Activated CD4-positive, alpha-beta T cell treated with anti-CD3 and anti-CD28 coated beads, Interleukin-2, Interleukin-6, amounts not matched to agents 100 ng/mL and 50 ng/mL, durations not matched to agents 16 hours and 8 hours (primary cell): ENCODE measurements at regions not wholly inside any gene's neighbourhood (a gene's known extent, or its start where the extent isn't known, plus 50 kb on each side); places are given as distances from the start of the nearest gene placed in this dataset.

Experiments used
- DNase-seq: peaks from one replicate; pipeline ENCODE4 v3.0.0-alpha.2; 2020

GRCh38 chr6:71486461-71486860, 197.8 kb downstream of the OGFRL1 start:
- DNase-seq: no peak

GRCh38 chr6:71488186-71488585, 199.6 kb downstream of the OGFRL1 start:
- no peak for DNase-seq

- DNase-seq: no peak
Observed at GRCh38 chr6:71489736-71490135, 201.1 kb downstream of the OGFRL1 start.

GRCh38 chr6:71490876-71491275, 202.3 kb downstream of the OGFRL1 start:
- DNase-seq: no peak

GRCh38 chr6:71491844-71492243, 203.2 kb downstream of the OGFRL1 start:
- no peak for DNase-seq

- no peak for DNase-seq
Observed at GRCh38 chr6:71492668-71493067, 204.1 kb downstream of the OGFRL1 start.

GRCh38 chr6:71496018-71496721, 207.6 kb downstream of the OGFRL1 start:
- DNase-seq: peak; percentile 2

GRCh38 chr6:71496722-71497033, 208.1 kb downstream of the OGFRL1 start:
- no peak for DNase-seq

- no peak for DNase-seq
Observed at GRCh38 chr6:71498638-71499037, 210.0 kb downstream of the OGFRL1 start.

- no peak for DNase-seq
Observed at GRCh38 chr6:71499667-71500066, 211.1 kb downstream of the OGFRL1 start.

GRCh38 chr6:71502168-71502567, 213.6 kb downstream of the OGFRL1 start:
- DNase-seq: no peak

GRCh38 chr6:71502956-71503355, 214.3 kb downstream of the OGFRL1 start:
- DNase-seq: no peak

GRCh38 chr6:71507183-71507582, 218.6 kb downstream of the OGFRL1 start:
- no peak for DNase-seq

- DNase-seq: no peak
Observed at GRCh38 chr6:71509191-71510005, 220.8 kb downstream of the OGFRL1 start.

GRCh38 chr6:71510057-71510713, 221.6 kb downstream of the OGFRL1 start:
- DNase-seq: peak; percentile 23

GRCh38 chr6:71510856-71511255, 222.2 kb downstream of the OGFRL1 start:
- DNase-seq: no peak

GRCh38 chr6:71512256-71512655, 223.6 kb downstream of the OGFRL1 start:
- no peak for DNase-seq

- no peak for DNase-seq
Observed at GRCh38 chr6:71513036-71513435, 224.4 kb downstream of the OGFRL1 start.

GRCh38 chr6:71523548-71523947, 234.9 kb downstream of the OGFRL1 start:
- DNase-seq: no peak

- DNase-seq: no peak
Observed at GRCh38 chr6:71524201-71524600, 235.6 kb downstream of the OGFRL1 start.

GRCh38 chr6:71527886-71528285, 239.3 kb downstream of the OGFRL1 start:
- DNase-seq: no peak

GRCh38 chr6:71529026-71529425, 240.4 kb downstream of the OGFRL1 start:
- no peak for DNase-seq

GRCh38 chr6:71529769-71530168, 241.2 kb downstream of the OGFRL1 start:
- DNase-seq: no peak

GRCh38 chr6:71531006-71531405, 242.4 kb downstream of the OGFRL1 start:
- DNase-seq: no peak
